ENCODE measurements at regions not wholly inside any gene's neighbourhood (a gene's known extent, or its start where the extent isn't known, plus 50 kb on each side); places are given as distances from the start of the nearest gene placed in this dataset.
"Not testable (repeated sequence)": the region's sequence is repeated elsewhere in the genome, so short reads cannot be mapped to it uniquely, and the experiment has no call there.

GRCh38 chr4:187608001-187608421 is 387.6 kb upstream of the ZFP42 start:
- FAIRE-seq, result no peak

- no peak for FAIRE-seq
Measured at GRCh38 chr4:187612301-187612700, 383.3 kb upstream of the ZFP42 start.

- FAIRE-seq, result no peak
Measured at GRCh38 chr4:187613089-187613839, 382.3 kb upstream of the ZFP42 start.

DNA sequence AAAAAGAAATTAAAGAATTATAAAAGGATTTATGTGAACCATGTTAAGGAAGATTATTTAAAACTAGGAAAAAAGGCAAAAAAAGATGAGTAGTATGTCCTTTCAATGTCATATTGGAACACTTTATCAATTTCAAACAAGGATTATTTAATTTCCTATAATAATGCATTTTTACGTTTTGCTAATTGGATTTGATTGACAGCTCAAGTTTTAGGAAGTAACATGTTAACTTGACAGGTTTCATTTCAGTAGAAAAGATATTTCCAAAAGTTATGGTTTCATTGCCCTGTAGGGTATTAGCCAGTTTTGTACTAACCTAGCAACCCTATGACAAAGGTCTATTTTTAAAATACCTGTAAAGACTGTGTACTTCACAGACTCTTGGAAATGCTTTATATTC is 379.6 kb upstream of the ZFP42 start:
- no peak for FAIRE-seq

DNA sequence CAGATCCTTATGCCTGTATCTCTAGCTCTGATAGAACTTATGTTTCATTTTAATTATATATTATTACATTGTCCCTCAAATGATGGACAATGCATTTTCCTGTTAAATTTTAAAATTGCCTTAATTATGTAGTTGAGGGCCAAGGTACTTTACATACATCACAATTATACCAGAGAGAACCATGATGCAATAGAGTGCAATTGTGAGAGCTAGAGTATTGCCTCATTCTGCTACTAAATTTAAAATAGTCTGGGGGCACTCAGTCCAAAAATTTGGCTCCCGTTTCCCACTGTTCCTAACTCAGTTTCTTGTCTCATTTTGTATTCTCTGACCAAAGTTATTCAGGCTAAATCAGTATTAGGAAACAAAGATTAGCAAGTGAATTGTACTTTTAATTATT is 378.5 kb upstream of the ZFP42 start:
- FAIRE-seq, result no peak

- FAIRE-seq, result no peak
Measured at GRCh38 chr4:187618701-187619281, 376.8 kb upstream of the ZFP42 start.

GRCh38 chr4:187619319-187619718 is 376.3 kb upstream of the ZFP42 start:
- no peak for FAIRE-seq

DNA sequence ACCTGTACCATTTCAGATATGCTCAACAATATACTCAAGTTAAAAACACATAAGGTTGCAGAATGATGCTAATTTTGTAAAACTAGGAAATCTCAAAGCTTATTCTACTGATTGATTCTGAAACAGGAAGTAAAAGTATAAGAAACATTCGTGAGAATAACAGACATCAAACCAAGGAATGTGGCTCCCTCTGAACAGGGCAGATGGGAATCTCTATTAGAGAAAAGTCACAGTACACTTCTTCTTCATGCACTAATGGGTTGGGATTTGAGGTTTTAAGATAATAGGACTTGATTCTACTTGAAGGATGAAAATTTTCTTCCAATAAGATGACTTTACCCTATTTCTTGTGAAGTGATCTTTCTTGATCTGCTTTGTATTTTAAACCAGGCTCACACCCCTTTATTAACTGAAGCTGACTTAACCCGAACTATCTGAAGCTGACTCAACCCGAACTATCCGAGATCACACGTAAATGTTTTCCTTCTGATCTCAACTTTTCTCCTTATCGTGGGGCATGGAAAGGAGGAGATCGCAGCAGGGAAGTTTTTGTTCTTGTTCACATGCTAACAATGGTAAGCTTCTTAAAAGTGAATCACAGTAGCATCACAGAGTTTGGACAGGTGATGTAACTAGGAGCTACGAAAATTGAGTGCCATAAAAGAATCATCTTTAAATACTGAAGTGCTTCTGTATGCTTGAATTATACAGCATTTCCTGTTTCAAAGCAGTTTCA is 363.1 kb upstream of the ZFP42 start:
- FAIRE-seq, result no peak

- no peak for FAIRE-seq
Measured at GRCh38 chr4:187633245-187633644, 362.3 kb upstream of the ZFP42 start.

GRCh38 chr4:187656959-187657358 is 338.6 kb upstream of the ZFP42 start:
- no peak for FAIRE-seq

DNA sequence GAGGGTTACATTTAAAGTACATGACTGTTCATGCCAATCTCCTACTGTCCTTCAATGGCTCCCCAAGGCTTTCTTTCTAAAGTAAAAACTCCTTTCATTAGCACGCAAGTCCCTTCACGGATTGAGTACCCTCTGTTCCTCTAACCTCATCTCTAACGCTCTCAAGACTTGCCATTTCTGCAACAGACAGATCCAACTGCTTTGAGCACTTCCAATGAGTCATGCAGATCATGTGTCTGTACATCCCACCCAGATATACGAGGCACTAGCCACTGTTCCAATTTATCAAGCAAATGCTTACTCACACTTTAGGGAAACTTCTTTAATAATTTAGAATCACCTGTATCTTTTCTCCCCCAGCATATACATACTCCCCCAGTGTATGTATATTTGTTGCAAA is 332.5 kb upstream of the ZFP42 start:
- no peak for FAIRE-seq

DNA sequence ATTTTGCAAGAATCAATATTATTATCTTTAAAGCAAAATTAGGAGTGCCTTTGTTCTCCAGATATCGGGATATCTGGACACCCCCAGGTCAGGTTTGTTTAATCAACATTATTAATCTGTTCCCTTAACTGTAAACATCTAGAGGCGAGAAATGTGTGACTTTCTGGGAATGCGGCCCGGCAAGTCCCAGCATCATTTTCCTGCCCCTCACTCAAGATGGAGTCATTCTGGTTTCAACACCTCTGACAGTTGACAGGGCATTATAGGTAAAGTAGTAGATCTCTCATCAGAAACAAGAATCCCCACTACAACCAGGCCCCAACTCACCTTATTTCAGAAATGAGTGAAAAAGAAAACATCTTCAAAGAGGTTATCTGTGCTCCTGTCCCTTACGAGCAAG is 331.6 kb upstream of the ZFP42 start:
- no peak for FAIRE-seq

DNA sequence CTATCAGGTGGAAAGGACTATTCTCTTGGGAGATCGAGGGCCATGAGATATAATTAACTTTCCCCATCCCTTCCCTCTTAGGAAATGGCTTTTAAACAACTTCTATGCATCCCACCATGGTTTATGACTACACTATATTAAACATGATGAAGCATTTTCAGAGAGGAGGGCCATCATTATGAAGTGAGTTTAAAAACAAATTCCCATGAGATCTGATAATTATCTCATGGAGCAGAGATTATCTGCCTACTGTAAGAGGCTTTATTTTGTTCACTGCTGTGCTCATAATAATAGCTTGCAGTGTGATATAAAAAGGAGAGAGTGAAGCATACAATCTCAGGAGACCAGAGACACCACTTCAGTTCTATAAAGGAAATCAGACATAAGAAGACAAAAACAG is 330.5 kb upstream of the ZFP42 start:
- no peak for FAIRE-seq

DNA sequence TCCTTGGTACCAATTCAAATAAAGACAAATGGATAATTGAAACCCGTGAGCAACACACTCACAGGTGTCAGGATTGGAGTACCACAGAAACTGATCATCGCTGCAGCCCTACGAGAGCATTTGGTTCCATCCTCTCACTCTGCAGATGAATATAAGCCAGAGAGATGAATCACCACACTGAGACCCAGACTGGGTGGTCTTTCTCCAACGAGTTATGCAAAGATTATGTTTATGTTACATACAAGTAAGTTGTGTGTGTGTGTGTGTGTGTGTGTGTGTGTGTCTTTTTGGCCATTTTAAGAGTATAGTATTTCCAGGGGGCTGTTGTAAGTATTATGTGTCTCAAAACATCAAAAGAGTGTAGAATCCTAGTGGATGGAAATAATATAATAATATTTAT is 329.5 kb upstream of the ZFP42 start:
- FAIRE-seq, result no peak

GRCh38 chr4:187666697-187667494 is 328.7 kb upstream of the ZFP42 start:
- no peak for FAIRE-seq

GRCh38 chr4:187668526-187669082 is 327.0 kb upstream of the ZFP42 start:
- FAIRE-seq, result no peak

GRCh38 chr4:187671521-187671920 is 324.1 kb upstream of the ZFP42 start:
- not testable (repeated sequence) for FAIRE-seq

- FAIRE-seq, result not testable (repeated sequence)
Measured at GRCh38 chr4:187671958-187672357, 323.6 kb upstream of the ZFP42 start.

DNA sequence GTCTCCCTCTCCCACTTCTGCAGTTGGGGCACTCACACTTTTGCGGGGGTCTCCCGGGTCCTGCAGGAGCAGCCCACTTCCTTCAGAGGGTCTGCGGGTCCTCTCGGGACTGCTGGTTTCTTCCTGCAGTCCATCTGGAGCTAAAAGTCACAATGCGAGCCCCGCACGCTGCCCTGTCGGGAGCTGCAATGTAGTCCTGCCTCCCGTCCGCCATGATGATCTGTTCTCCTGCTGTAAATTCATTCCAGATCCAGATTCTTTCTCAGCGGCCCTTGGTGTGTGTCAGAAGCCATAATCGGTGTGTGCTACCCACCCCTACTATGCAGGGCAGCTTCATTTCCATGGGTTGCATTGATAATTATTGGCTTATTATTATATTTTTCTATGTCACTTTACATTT is 323.0 kb upstream of the ZFP42 start:
- FAIRE-seq, result not testable (repeated sequence)

DNA sequence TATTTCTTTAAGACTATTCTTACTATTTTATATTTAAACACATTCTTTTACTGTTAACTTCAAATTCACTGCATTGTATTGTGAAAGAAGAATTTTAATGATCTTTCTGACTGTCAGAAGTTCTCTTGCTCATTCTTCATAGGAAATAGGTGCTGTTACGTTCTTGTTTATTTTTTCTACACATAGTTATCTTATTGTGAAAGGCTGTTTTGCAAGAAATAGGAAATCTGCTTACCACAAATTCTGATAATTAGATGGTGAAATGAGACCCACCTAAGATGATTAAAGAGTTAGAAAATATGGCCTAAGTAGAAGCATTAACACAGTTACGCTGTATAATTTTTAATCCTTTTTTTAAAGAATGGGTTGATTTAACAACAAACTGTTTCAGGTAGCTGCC is 316.1 kb upstream of the ZFP42 start:
- FAIRE-seq, result no peak

DNA sequence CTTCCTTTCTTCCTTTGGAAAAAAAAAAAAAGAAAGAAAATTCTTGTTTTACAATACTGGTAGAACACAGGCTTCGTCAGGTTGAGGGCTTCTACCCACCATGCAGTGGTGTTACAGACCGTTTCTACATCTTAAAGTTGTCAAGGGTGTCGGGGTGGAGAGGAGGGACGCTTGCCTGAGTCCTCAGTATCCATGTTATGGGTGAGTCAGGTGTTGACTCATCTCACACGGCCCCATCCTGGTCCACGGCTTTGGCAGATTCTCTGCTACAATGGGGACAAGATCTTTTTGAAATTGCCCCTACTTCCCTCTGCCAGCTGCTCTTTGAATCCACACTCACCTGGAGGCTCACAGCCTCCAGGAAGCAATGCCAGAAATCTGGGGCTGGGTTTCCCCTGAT is 310.3 kb upstream of the ZFP42 start:
- FAIRE-seq, result no peak

DNA sequence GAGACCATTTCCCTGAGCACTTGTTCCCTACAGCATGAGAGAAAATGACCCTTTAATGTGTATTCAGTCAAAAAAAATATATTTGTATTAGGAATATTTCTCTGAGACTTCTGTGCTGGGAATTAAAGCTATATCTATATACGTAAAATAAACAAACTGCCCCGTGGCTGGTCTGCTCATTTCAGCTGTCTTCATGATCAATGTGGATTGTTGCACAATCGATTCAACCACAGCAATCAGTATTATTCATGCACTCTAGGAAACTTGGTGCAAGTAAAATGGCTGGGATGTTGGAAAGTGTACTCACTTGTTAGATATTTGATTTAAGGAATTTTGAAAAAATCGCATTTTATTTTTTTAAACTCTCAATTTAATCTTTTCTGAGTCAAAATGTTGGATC is 307.9 kb upstream of the ZFP42 start:
- no peak for FAIRE-seq

- no peak for FAIRE-seq
Measured at GRCh38 chr4:187692626-187693025, 302.9 kb upstream of the ZFP42 start.

All from endometrium (tissue), 2 donors.